OCI-LY1 (cell line): ENCODE measurements at regions not wholly inside any gene's neighbourhood (a gene's known extent, or its start where the extent isn't known, plus 50 kb on each side); places are given as distances from the start of the nearest gene placed in this dataset.

Experiments
- H2AFZ ChIP-seq: fragments of 200-600 bp; sonication (generic), shearing (Covaris generic); 2 replicates; pipeline ENCODE4 v1.6.0; 2014; ENCODE audit warnings: antibody characterized with exemption, mild to moderate bottlenecking, low read length
- H3F3A ChIP-seq: fragments of 200-600 bp; sonication (generic), shearing (Covaris generic); 2 replicates; pipeline ENCODE4 v1.6.0; 2014; ENCODE audit warnings: mild to moderate bottlenecking, antibody characterized with exemption, low read length, moderate library complexity; ENCODE audit not compliant: insufficient read depth
- H3K27ac ChIP-seq: fragments of 200-600 bp; sonication (generic); 2 replicates; pipeline ENCODE4 v1.5.1; 2014; ENCODE audit warnings: low read length, mixed run types, mild to moderate bottlenecking, low read depth; ENCODE audit not compliant: poor library complexity, severe bottlenecking
- H3K27me3 ChIP-seq: fragments of 200-600 bp; sonication (generic); 2 replicates; pipeline ENCODE4 v1.6.0; 2014; ENCODE audit warnings: antibody characterized with exemption, mild to moderate bottlenecking, low read length, moderate library complexity; ENCODE audit not compliant: insufficient read depth
- H3K36me3 ChIP-seq: fragments of 200-600 bp; sonication (generic); 2 replicates; pipeline ENCODE4 v1.6.1; 2014; ENCODE audit warnings: mild to moderate bottlenecking, antibody characterized with exemption, low read length, moderate library complexity, mixed read lengths; ENCODE audit not compliant: insufficient read depth
- H3K4me1 ChIP-seq: fragments of 200-600 bp; sonication (generic); 2 replicates; pipeline ENCODE4 v1.5.1; 2014; ENCODE audit warnings: mild to moderate bottlenecking, low read length, moderate library complexity; ENCODE audit not compliant: insufficient read depth, severe bottlenecking
- H3K4me2 ChIP-seq: fragments of 200-600 bp; sonication (generic), shearing (Covaris generic); 2 replicates; pipeline ENCODE4 v1.6.1; 2014; ENCODE audit warnings: low read length
- H3K4me3 ChIP-seq: fragments of 200-600 bp; sonication (generic); 2 replicates; pipeline ENCODE4 v1.5.1; 2014; ENCODE audit warnings: low read length, low read depth, mild to moderate bottlenecking, mixed read lengths; ENCODE audit not compliant: poor library complexity, severe bottlenecking
- H3K79me2 ChIP-seq: fragments of 200-600 bp; shearing (Covaris generic); 2 replicates; pipeline ENCODE4 v1.6.1; 2016; ENCODE audit warnings: mixed run types, low read length, mixed read lengths; ENCODE audit not compliant: insufficient read depth
- H3K9ac ChIP-seq: fragments of 200-600 bp; sonication (generic), shearing (Covaris generic); 2 replicates; pipeline ENCODE4 v1.6.1; 2014; ENCODE audit warnings: mild to moderate bottlenecking, low read length, mixed read lengths
- H3K9me2 ChIP-seq: fragments of 200-600 bp; sonication (generic), shearing (Covaris generic); 2 replicates; pipeline ENCODE4 v1.6.1; 2014; ENCODE audit warnings: low read depth, mild to moderate bottlenecking, low read length, mixed read lengths
- H3K9me3 ChIP-seq: fragments of 200-600 bp; shearing (Covaris generic); 2 replicates; pipeline ENCODE4 v1.6.1; 2014; ENCODE audit warnings: low read length, mixed read lengths
- H4K20me1 ChIP-seq: fragments of 200-600 bp; sonication (generic), shearing (Covaris generic); 2 replicates; pipeline ENCODE4 v1.6.0; 2016; ENCODE audit warnings: mild to moderate bottlenecking, low read length; ENCODE audit not compliant: insufficient read depth
- CTCF ChIP-seq: fragments of 200-600 bp; sonication (generic), shearing (Covaris generic); IDR thresholded peaks from 2 replicates; pipeline ENCODE4 v1.5.1; 2017; ENCODE audit warnings: mild to moderate bottlenecking, antibody characterized with exemption, low read length, moderate library complexity, mixed read lengths
- EZH2 ChIP-seq: fragments of 200-600 bp; sonication (generic), shearing (Covaris generic); IDR thresholded peaks from 2 replicates; pipeline ENCODE4 v1.8.0; 2017; ENCODE audit warnings: borderline replicate concordance, mixed run types, mild to moderate bottlenecking, antibody characterized with exemption, low read length, moderate library complexity, mixed read lengths

GRCh38 chr18:27699137-27699536 is 477.8 kb downstream of the CDH2 start:
- Histone ChIP-seq H2AFZ (no peak overlapping the region), H4K20me1 (no peaks in the 10 kb centered on the region), H3K9me3 (no peaks in the 10 kb centered on the region), H3K4me2 (no peak overlapping the region), H3K4me1 (no peaks in the 10 kb centered on the region), H3K79me2 (no peaks in the 10 kb centered on the region), H3K27me3 (no peaks in the 10 kb centered on the region), H3K9ac (no peak overlapping the region), H3K4me3 (no peak overlapping the region), H3K27ac (no peak overlapping the region), H3K9me2 (no peaks in the 10 kb centered on the region), H3F3A (no peaks in the 10 kb centered on the region), H3K36me3 (no peaks in the 10 kb centered on the region)
- no peak for TF ChIP-seq EZH2
- no peak for TF ChIP-seq CTCF

- Histone ChIP-seq H3K27me3 (no peaks in the 10 kb centered on the region), H2AFZ (no peak overlapping the region), H3K36me3 (no peaks in the 10 kb centered on the region), H3K9me2 (no peaks in the 10 kb centered on the region), H3K4me1 (no peaks in the 10 kb centered on the region), H3K4me2 (no peak overlapping the region), H4K20me1 (no peaks in the 10 kb centered on the region), H3F3A (no peaks in the 10 kb centered on the region), H3K79me2 (no peaks in the 10 kb centered on the region), H3K4me3 (no peak overlapping the region), H3K9me3 (no peaks in the 10 kb centered on the region), H3K9ac (no peak overlapping the region), H3K27ac (no peak overlapping the region)
- TF ChIP-seq CTCF (no peak), EZH2 (no peak)
These were observed 480.8 kb downstream of the CDH2 start for GRCh38 chr18:27696148-27696547.

GRCh38 chr18:27695503-27695902 is 481.4 kb downstream of the CDH2 start:
- no peaks in the 10 kb centered on the region for H3K9me3 ChIP-seq
- no peak overlapping the region for H3K9ac ChIP-seq
- no peak for TF ChIP-seq EZH2
- no peak for TF ChIP-seq CTCF
- no peak overlapping the region for H3K4me3 ChIP-seq
- no peaks in the 10 kb centered on the region for H3K27me3 ChIP-seq
- no peaks in the 10 kb centered on the region for H3K4me1 ChIP-seq
- H3K36me3 ChIP-seq = no peaks in the 10 kb centered on the region
- no peaks in the 10 kb centered on the region for H3F3A ChIP-seq
- H3K4me2 ChIP-seq = no peak overlapping the region
- no peaks in the 10 kb centered on the region for H3K79me2 ChIP-seq
- no peaks in the 10 kb centered on the region for H3K9me2 ChIP-seq
- no peak overlapping the region for H2AFZ ChIP-seq
- no peaks in the 10 kb centered on the region for H4K20me1 ChIP-seq
- H3K27ac ChIP-seq = no peak overlapping the region
